Sigmoid colon (tissue), 4 donors: ENCODE measurements at regions not wholly inside any gene's neighbourhood (a gene's known extent, or its start where the extent isn't known, plus 50 kb on each side); places are given as distances from the start of the nearest gene placed in this dataset.

Source experiments
- POLR2A ChIP-seq, 2 donors: fragments of 450-650 bp; IDR thresholded peaks; one replicate each; pipeline ENCODE4 v1.6.1; 2016; ENCODE audit warnings: antibody characterized with exemption in 2 of 2, mild to moderate bottlenecking in 2 of 2, moderate library complexity in 2 of 2
- POLR2AphosphoS5 ChIP-seq, 4 donors: sonication (generic); formaldehyde crosslinking; IDR thresholded peaks; one replicate each; pipeline ENCODE4 v1.6.1; 2017; ENCODE audit warnings: antibody characterized with exemption in 4 of 4
- TF ChIP-seq, protein P1 (sequence below), 4 experiments: fragments of 450-650 bp in 3 of 4; fragments of 200-600 bp in 1 of 4; IDR thresholded peaks; one replicate each; pipeline ENCODE4 v1.5.1; 2016 to 2019; ENCODE audit warnings: antibody characterized with exemption in 4 of 4, mild to moderate bottlenecking in 3 of 4, moderate library complexity in 2 of 4

DNA sequence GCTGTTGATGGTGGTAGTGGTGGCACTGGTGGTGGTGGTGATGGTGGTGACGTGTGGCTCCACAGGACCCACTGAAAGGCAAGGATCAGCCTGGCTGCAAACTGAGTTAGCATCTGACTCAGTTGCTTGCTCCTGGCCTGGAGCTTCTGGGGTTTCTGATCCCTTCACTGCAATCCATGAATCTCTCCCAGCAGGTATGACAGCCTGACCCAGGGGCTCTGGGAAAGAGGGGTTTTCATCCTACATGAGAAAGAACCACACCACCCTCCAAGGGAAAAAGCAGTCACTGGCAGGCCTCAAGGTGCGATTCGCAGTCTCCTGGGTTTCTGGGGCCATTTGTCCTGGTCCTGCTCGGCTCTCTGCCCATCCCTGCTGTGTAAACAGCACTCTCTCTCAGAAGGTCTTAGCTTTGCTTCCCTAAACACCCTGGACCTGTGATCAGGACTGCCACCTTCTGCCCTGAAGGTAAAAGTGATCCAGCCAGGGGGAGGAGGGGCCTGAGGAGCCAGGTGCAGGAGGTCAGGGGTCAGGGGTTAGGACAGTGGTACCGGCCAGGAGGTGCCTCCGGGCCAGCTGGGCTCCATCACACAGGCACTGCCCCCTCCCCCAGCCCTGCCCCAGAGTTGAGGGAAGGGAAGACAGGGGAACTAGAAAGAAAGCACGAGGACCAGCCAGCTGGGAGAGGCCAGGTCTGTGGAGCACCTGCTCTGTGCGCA, 152.0 kb downstream of the BMP7 start:
- TF ChIP-seq, protein P1, sequence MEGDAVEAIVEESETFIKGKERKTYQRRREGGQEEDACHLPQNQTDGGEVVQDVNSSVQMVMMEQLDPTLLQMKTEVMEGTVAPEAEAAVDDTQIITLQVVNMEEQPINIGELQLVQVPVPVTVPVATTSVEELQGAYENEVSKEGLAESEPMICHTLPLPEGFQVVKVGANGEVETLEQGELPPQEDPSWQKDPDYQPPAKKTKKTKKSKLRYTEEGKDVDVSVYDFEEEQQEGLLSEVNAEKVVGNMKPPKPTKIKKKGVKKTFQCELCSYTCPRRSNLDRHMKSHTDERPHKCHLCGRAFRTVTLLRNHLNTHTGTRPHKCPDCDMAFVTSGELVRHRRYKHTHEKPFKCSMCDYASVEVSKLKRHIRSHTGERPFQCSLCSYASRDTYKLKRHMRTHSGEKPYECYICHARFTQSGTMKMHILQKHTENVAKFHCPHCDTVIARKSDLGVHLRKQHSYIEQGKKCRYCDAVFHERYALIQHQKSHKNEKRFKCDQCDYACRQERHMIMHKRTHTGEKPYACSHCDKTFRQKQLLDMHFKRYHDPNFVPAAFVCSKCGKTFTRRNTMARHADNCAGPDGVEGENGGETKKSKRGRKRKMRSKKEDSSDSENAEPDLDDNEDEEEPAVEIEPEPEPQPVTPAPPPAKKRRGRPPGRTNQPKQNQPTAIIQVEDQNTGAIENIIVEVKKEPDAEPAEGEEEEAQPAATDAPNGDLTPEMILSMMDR (IDR thresholded peaks at IDR 0.05) = no peak
- no peak for TF ChIP-seq POLR2AphosphoS5 (IDR thresholded peaks at IDR 0.05)
- no peak for TF ChIP-seq POLR2A (IDR thresholded peaks at IDR 0.05)
